ENCODE measurements at regions not wholly inside any gene's neighbourhood (a gene's known extent, or its start where the extent isn't known, plus 50 kb on each side); places are given as distances from the start of the nearest gene placed in this dataset.

GRCh38 chr12:42760550-42760949 lies 171.0 kb upstream of the PRICKLE1 start:
- no peak overlapping the region for H3K4me3 ChIP-seq (ENCODE audit: low read depth, low read length)
- no peak for DNase-seq
- H3K9me3 ChIP-seq, result no peaks in the 10 kb centered on the region
- no peaks in the 10 kb centered on the region for H3K36me3 ChIP-seq
- no peaks in the 10 kb centered on the region for H3K27me3 ChIP-seq
- no peak for TF ChIP-seq CTCF (IDR thresholded peaks at IDR 0.05; ENCODE audit: low read depth, low read length)
- peaks cover 7% of the 10 kb centered on the region for H3K4me1 ChIP-seq

DNA sequence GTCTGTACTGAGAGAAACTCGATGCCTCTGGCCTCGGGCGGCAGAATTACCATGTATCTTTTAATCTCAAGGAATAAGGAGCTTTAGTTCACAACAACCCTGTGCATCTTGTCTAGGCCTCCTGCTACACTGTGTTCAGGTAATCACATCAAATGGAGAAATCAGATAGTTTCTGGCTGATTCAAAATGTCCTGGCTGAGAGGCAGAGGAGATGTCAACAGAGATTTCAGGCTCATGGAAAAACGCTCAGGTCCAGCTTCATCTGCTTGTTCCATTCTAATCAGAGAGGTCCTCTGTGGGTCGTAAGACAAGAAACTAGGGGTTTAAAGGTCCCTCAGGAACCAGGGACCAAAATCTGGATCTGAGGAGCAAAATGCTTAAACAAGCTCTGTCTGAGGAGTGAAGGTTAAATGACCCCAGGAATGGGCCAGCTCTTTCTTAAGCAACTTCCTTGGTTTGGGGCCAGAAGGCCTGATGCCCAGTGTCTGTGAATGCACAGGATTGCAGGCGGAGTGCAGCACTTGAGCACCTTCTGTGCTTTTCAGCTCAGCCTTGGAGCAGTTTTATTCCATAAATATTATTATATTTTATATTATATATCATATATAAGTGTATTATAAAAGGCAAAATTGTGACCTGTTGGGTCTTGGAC lies 170.2 kb upstream of the PRICKLE1 start:
- no peak for TF ChIP-seq CTCF (IDR thresholded peaks at IDR 0.05; ENCODE audit: low read depth, low read length)
- H3K4me3 ChIP-seq (ENCODE audit: low read depth, low read length), result no peak overlapping the region
- no peaks in the 10 kb centered on the region for H3K9me3 ChIP-seq
- H3K4me1 ChIP-seq, result peaks cover 7% of the 10 kb centered on the region
- H3K27me3 ChIP-seq, result no peaks in the 10 kb centered on the region
- H3K36me3 ChIP-seq, result no peaks in the 10 kb centered on the region
- no peak for DNase-seq

- no peak for DNase-seq
- Histone ChIP-seq H3K36me3 (no peaks in the 10 kb centered on the region), H3K4me1 (peaks cover 7% of the 10 kb centered on the region), H3K27me3 (no peaks in the 10 kb centered on the region), H3K4me3 (ENCODE audit: low read depth, low read length) (no peak overlapping the region), H3K9me3 (no peaks in the 10 kb centered on the region)
- TF ChIP-seq CTCF (IDR thresholded peaks at IDR 0.05; ENCODE audit: low read depth, low read length), result no peak
Measured at GRCh38 chr12:42758806-42759205, 169.3 kb upstream of the PRICKLE1 start.

DNA sequence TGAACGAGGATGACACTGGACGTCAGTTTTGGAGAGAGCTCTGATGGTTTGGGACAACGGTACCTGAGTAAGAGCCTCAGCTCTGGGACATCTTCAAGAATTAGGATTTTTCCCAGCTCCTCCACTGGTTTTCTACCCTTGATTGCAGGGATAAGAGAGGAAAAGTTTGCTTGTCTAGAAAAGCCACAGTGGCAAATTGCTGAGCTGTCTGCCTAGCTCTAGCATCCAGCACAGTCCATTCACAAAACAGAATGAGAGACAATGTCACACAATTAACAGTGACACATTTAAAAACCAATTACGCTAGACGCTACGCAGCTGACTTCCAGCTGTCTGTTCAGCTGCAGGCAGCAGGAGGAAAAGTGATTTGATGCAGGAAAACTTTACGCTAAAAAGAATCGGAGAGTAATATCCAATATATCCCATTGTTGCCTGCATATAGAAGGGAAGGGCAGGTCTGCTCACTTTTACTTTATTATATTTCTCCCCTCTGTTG lies 168.1 kb upstream of the PRICKLE1 start:
- Histone ChIP-seq H3K36me3 (no peaks in the 10 kb centered on the region), H3K4me3 (ENCODE audit: low read depth, low read length) (no peak overlapping the region), H3K4me1 (peaks cover 7% of the 10 kb centered on the region), H3K27me3 (no peaks in the 10 kb centered on the region), H3K9me3 (no peaks in the 10 kb centered on the region)
- TF ChIP-seq CTCF (IDR thresholded peaks at IDR 0.05; ENCODE audit: low read depth, low read length), result no peak
- no peak for DNase-seq

DNA sequence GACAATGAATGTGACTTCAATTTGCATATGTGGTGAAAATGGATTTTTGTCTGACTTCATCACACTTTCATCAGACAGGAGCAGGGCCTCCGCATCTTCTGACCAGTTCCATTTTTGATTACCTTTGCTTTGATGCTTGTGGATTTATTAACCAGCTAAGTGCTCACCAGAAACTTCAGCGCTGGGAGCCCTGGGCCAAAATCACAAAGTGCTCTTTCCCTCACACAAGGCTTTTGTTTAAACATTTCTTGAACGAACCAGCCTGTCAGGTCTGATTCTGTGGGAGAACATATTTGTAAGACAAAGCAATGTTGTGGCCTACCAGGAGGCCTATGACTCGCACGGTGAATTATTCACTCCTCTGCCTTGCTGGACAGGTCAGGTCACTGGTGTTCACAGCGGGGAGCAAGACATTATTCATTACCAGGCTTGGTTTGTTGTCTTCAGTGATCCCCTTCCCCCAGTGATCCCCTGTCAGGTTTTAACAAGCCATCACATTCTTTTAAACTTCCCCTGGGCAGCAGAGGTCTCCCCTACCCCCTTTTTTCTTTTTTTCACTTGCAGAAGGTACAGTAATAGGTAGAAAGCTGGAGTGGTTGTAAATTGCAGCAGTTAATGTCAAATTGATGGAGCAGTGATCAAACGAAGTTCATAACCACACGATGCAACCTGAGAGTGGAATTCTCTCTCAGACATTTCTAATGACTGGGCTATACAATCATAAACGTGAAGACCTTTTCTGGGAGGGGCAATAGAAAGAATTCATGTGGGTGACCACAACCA lies 167.5 kb upstream of the PRICKLE1 start:
- Histone ChIP-seq H3K4me1 (peaks cover 3% of the 10 kb centered on the region; the same call in 1 of the 2 replicates), H3K27me3 (no peaks in the 10 kb centered on the region), H3K9me3 (no peaks in the 10 kb centered on the region), H3K4me3 (ENCODE audit: low read depth, low read length) (no peak overlapping the region), H3K36me3 (no peaks in the 10 kb centered on the region)
- DNase-seq, result no peak
- no peak for TF ChIP-seq CTCF (IDR thresholded peaks at IDR 0.05; ENCODE audit: low read depth, low read length)

GRCh38 chr12:42750356-42750755 lies 160.8 kb upstream of the PRICKLE1 start:
- no peaks in the 10 kb centered on the region for H3K9me3 ChIP-seq
- no peaks in the 10 kb centered on the region for H3K36me3 ChIP-seq
- no peak for TF ChIP-seq CTCF (IDR thresholded peaks at IDR 0.05; ENCODE audit: low read depth, low read length)
- no peaks in the 10 kb centered on the region for H3K4me1 ChIP-seq
- DNase-seq, result no peak
- no peak overlapping the region for H3K4me3 ChIP-seq (ENCODE audit: low read depth, low read length)
- H3K27me3 ChIP-seq, result no peaks in the 10 kb centered on the region

Measured in BE2C (cell line).